GM21723 (cell line): ENCODE measurements at regions not wholly inside any gene's neighbourhood (a gene's known extent, or its start where the extent isn't known, plus 50 kb on each side); places are given as distances from the start of the nearest gene placed in this dataset.
"Not testable (repeated sequence)": the region's sequence is repeated elsewhere in the genome, so short reads cannot be mapped to it uniquely, and the experiment has no call there.

Source experiments
- ATAC-seq: cut with Tn5 transposase; IDR thresholded peaks from one replicate; pipeline ENCODE4 v1.9.1; 2021; ENCODE audit warnings: mild to moderate bottlenecking, moderate library complexity; ENCODE audit not compliant: unreplicated experiment

DNA sequence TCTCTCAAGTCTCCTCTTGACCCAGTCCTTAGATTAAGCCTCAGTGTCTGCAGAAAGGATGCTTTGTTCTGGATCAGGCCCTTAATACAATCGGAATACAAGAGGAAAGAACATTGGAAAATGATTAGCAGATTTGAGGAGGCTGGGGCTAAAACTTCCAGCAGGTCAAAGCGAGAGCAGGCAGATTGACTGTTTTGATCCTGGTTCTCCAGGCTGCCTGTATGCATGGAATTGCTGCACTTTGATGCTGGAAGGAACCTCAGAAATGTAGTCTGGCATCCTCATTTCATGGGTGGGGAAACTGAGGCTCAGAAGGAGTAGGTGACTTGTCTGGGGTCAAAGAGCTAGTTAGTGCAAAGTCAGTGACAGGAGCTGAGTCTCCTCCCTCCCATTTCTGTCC, 202.8 kb downstream of the EMX2 start:
- no peak for ATAC-seq

DNA sequence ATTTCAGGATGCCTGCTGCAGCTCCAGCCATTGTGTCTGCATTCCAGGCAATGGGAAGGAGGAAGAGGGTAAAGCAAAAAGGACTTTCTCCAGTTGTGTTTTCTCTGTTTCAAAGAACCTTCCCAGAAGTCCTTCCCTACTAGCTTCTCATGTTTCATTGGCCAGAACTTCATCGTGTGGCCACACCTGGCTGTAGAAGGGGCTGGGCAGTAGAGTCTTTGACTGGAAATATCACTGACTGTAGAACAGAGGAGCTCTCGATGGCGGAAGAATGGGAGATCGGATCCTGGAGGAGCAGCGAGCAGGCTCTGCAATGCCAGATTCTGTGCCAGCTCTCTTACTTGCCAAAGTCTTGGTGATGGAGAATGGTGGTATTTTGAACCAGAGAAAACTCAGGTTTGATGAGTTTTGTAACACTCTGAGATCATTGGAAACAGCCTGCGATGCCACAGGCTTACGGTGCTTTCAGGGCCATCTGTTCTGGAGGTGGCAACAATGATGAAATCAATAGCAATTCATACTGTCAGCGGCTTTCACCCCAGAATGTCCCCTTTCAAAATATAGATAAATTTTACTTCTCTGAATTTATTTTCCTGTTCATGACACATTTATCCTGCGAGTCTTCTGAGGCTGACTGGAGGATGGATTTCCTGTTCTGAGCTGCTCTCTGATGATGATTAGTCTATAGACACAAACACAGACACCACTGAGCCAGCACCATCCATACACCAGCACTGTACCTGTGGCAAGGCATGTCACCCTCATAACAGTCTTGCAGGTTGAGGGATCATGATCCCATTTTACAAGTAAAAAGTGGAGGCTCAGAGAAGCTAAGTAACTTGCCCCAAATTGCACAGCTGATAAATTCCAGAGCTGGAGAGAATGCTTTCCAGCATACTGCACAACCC, 204.2 kb downstream of the EMX2 start:
- ATAC-seq, result no peak

DNA sequence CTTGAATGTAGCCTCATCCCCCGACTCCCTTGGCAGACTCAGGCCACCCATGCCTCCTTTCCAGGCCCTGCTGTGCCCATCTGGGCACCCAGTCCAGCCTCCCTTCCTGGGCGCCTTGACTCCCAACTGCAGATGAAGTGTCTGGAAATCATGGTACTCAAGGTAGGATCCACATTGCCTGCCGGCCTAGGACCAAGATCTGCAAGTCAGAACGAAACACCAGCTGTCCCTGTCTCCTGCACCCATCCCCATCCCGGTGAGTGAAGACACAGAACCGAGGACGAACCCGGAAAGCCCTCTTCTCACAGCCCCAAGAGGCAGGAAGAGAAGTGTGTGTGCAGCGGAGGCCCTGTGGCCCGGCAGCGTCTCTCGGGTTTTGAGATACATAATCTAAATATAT, 205.1 kb downstream of the EMX2 start:
- no peak for ATAC-seq

DNA sequence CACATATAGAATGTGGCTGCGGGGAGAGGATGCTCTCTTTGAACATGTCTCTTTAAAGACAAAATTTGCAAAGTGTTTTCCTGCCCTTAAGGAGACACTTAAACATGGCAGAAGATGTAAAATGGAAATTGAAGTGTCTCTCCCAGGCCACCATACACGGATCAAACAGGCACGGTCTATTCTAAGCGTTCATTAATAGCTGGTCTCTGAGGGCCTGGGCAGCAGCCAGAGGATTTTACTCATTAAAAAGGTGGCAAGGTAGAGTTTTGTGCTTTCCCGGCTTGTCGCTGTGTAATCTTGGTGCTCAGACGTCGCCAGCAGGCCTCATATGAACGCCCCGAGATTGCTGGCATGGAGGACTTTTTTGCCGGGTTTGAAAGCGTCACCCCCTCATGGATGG, 205.5 kb downstream of the EMX2 start:
- ATAC-seq, result no peak

DNA sequence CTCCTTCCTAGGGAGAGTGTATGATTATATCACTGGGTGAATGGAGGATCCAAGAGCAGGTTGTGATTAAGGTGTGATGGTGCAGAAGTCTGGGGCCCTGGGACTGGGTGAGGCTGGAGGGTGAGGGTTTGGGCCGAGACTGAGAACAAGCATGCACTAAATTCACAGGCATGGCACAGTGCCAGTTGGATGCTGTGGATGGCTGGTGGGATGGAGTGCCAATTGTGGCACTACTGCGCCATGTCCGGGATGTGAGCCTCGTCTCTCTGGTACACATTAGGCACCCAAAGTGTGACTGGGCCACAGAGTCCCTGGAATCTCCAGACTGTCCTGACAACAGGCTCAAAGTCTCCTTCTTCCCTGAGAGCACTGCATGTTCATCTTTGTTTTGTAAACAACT, 208.1 kb downstream of the EMX2 start:
- ATAC-seq, result no peak

DNA sequence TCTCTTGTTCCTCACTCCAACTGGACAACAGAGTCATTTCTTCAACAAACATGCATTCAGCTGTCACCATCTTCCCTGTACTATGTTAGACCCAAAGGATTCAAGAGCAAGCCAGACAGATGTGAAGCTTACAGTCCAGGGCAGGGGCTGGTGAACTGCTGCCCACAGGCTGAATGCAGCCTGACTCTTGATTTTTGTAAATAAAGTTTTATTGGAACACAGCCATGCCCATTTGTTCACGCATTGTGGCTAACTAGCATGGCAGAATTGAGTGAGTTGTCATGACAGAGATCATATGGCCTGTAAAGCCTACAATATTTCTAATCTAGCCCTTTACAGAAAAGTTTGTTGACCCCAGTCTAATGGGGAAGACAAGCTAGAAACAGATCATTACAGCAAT, 208.7 kb downstream of the EMX2 start:
- no peak for ATAC-seq

DNA sequence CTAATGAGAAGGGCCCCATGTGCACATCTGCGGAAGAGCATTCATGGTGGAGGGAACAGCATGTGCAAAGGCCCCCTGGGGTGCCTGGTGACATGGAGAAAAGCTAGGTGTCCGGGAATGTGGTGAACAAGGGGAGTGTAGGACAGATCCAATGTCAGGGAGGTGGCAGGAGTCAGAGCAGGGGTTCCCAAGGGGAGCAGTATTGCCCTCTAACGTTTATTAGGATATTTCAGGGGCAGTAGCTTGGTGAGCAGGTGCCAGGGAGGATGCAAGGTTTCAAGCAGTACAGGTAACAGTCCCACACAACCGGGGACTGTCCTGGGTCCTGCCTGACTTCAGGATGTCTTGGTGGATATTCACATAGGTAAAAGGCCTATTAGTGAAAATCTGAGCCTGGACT, 209.6 kb downstream of the EMX2 start:
- no peak for ATAC-seq

DNA sequence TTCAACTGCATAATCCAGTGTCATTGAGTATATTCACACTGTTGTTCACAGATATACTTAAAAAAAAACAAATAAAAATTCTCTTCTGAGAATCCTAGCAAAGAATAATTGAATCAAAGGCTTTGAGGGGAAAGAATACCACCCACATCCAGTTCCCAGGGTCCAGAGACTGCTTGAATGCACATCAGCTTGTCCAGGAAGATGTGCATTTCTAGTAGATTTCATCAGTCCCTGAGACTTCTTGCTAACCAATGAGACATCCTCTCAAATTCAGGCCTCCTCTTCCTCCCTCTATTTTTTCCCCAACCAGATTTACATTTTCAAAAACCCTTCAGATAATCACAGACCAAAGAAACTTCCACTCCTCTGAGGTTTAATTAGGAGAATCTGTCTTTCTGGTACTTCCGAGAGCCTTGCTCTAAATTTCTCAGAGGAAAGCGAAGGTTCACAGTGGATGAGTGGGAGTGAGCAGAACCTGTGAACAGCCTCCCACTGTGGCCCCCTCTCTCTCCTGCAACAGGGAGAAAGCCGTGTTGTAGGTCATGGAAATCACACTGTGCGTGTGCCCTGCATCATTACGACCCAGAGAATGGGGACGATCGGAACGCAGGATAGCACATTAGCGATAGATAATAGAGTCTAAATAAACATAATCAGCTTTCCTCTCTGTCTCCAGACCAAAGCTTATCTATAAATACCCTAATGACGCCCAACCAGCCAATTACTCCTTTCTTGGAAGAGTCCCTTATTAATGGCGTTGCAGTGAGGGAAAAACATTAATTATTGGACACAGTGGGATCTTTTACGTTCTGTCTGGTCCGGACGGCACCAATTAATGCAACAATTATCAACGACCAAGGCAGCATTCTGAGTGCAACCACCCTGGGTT, 212.5 kb downstream of the EMX2 start:
- ATAC-seq, result no peak

DNA sequence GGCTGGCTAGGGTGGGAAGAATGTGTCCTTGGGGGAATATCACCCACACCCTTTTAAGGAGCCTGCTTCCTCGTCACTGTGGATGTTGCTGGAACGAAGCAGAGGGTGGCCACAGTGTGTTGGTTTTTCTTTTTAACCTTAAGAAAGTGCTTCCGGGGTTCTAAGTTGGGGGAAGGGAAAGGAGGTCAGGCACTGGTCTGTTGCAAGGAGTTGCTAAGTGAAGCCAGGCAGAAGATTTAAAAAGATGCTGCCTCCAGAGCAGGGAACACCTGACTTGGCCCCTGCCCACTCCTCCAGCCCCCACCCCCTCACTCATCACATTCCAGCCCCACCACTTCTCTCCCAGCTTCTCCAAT, 213.1 kb downstream of the EMX2 start:
- ATAC-seq, result no peak

DNA sequence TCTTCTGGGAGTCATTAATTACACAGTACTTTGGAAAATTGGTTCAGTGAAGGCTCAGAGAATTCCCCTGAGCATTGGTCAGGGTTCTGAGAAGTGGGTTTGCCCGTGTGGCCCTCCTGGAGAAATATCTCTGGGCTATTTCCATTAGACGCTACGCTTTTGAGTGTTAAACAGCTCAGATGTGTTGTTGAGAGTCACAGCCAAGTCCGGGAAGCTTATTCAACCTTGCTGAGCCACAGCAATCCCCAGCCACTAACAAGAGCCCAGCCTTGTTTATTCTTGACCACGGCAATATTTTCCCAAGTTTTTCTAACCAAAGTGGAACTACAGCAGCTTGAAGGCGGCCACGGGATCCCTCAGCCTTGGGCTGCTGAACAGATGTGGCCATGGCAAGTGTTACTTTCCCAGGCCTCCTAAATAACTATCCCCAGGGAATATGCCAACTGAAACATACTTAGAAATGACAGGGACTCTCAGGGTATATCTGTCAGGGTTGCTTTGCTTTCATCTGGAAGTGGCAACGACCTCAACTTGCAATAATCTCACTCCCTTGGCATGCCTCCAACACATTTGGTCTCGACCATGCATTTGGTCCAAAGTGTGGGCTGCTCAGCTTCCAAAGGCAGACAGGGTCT, 214.7 kb downstream of the EMX2 start:
- ATAC-seq, result no peak

DNA sequence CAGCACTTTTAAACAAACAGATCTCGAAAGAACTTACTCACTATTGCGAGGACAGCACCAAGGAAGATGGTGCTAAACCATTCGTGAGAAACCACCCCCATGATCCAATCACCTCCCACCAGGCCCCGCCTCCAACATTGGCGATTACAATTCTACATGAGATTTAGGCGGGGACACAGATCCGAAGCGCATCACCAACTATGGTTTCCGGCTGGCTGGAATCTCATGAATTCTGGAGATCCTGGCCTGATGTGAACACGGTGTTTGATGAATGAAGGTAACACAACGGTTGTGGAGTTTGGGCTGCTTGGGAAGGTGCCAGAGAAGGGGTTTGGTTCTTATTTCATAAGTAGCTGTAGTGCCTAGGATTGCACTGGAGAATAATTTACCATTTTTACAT, 216.7 kb downstream of the EMX2 start:
- no peak for ATAC-seq

DNA sequence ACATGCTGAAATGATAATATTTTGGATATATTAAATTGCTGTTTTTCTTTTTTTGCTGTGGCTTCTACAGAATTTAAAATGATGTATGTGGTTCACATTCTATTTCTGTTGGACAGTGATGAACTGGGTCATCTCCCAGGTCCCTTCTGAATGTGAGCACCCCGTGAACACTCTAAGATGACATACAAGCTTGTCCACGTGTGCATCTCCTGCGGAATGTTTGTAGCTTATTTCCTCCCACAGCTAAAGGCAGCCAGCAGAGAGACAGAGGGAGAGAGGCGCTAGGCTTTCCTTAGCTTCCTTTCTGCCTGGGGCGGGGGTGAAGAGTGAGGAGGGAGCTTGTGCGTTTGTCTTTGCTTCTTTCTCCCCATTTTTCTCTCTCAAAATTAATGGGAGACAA, 219.1 kb downstream of the EMX2 start:
- no peak for ATAC-seq

DNA sequence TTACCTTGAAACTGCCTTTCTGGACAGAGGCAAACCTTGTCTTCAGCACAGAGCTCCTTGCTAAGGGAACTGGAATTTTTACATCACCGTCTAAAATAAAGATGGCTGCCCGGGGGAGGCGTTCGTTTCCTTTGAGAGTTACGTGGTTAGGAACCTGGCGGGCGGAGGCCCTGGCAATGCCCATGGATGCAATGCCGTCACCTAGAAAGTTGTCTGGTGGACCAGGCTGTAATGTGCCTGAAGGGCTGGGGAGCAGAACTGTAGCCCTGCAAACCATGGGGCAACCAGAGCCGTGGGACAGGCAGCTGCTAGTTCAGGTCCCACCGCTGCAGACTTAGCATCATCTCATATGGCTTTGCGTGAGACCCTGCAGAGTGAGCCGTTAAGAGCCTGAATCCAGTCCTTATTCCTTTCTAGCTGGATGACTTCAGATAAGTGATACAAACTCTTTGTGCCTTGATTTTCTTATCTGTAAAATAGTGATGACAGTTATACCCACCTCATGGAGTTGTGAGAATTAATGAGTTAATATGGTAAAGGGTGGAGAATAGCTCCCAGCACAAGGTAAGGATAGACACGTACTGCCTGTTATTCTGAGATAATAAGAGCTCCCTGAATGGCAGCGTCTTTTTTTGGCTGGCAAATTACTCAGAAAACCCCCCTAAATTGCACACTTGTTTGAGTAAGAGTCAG, 219.7 kb downstream of the EMX2 start:
- ATAC-seq, result no peak

DNA sequence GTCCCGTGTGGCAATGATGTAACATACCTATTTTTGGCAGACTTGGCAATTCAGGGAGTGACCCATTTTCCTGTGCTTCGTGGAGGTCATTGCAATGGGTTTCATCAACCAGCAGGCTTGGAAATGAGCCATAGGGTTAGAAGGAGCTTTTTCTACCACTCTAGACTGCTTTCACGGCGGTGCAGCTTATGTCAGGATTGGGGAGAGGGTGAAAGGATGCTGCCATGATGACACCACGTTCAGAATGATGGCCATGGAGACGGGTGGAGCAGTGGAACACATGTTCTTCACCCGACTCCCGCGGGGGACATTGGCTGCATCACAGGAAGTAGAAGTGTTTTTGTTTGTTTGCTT, 220.2 kb downstream of the EMX2 start:
- no peak for ATAC-seq

DNA sequence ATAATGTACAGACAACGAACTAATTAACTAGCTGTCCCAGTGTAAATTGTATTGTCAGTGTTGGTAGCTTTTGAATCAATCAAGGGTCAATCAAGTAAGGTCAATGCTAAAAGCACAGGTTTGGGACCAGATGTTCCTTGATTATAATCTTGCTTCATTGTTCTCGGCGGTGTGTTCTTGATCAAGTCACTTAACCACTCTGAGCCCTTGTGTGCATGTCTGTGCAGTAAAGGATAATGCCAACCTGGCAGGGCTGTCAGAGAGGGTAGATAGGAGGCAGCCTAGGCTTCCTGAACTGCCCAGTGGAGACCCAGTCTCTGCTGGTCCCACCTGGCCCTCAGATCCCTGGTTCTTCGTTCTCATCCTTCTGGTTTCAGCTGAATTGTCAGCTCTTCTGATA, 221.0 kb downstream of the EMX2 start:
- ATAC-seq, result no peak

DNA sequence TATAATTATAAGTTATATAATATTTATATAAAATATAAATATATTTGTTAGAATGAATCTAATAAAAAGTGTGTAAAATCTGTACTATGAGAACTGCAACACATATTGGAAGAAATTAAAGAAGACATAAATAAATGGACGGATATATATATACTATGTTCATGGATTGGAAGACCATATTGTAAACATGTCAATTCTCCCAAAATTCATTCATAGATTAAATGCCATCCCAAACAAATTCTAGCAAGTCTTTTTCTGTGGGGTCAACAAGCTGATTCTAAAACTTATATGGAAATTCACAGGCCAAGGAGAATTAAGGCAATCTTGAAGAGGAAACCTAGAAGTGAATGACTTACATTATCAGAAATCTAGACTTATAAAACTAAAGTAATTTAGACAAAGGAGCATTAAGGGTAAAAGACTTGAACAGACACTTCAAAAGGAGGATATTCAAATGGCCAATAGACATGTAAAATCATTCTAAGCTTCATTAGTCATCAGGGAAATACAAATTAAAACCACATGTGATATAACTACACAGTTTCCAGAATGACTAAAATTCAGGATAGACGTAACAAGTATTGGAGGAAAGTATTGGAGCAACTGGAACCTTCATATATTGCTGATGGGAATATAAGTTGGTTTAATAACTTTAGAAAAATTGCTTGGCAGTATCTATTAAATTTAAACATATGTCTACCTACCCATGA, 225.9 kb downstream of the EMX2 start:
- no peak for ATAC-seq

DNA sequence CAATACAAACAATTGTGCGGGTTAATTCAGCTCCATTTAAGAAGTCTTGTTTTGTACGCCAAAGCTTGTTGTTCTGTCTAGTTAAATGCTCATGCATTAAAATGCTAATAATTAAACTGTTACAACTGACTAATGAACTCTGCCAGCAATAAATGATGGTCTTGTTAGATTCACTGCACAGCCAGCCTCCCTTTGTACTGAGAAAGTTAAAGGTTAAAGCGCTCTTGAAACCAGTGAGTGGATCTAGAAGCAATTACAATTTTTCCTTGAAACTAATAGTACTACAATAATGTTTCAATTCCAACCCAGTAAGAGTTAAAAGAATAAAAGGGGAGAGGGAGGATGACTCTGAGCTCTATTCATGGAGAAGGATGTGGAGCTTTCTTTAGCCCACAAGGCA, 233.0 kb downstream of the EMX2 start:
- no peak for ATAC-seq

DNA sequence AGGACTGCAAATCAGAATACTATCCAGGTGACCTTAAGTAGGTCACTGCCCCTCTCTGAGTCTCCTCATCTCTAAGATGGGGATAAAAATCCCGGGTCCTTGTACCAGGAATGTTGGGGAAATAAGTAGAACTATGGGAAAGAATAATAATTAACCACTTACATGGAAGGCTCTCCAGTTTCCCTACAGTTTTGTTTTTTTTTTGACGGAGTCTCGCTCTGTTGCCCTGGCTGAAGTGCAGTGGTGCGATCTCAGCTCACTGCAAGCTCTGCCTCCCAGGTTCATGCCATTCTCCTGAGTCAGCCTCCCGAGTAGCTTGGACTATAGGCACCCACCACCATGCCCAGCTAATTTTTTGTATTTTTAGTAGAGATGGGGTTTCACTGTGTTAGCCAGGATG, 234.7 kb downstream of the EMX2 start:
- not testable (repeated sequence) for ATAC-seq

DNA sequence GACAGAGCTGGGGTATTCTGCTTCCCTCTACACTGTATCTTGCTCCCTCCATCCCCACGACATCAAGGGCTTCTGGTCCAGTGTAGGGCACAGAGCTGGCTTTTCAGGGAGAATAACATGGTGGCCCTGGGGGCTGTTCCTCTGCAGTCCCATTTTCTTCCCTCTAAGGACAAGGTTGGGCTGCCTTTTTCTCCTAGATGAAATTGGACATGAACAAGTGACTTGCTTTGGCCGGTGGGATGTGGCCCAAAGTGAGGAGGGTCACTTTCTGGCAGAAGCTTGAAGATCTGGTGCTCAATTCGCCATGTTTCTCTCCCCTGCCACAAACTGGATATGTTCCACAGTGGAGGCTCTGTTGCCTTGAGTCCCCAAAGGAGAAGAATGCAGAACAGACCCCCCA, 235.7 kb downstream of the EMX2 start:
- no peak for ATAC-seq

DNA sequence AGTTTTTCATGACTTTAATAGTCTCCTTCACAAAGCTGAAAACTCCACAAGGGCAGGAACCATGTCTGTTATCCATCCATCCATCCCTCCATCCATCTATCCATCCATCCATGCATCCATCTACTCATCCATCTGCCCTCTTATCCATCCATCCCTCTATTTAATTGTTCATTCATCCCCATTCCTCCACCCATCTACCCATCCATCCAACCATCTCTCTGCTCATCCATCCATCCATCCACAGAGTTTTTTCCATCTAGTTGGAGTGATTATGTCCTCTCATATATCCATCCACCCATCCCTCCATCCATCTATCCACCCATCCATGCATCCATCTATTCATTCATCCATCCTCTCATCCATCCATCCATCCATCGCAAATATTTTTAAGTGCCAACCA, 237.9 kb downstream of the EMX2 start:
- no peak for ATAC-seq
